Endothelial cell of umbilical vein (primary cell): ENCODE measurements at regions not wholly inside any gene's neighbourhood (a gene's known extent, or its start where the extent isn't known, plus 50 kb on each side); places are given as distances from the start of the nearest gene placed in this dataset.

ENCODE experiments used
- BruUV-seq: library from RNA; stranded (reverse); fragments of 400-500 nt; replicated peaks from 2 replicates; lab custom pipeline; 2021; lab: Mats Ljungman, UMichigan
- CTCF ChIA-PET: fragments of 300-600, 350-600 bp; sonication (Branson Sonifier 250); formaldehyde crosslinking; loops from one replicate; lab custom pipeline; 2021; ENCODE audit warnings: antibody characterized with exemption, inconsistent platforms; lab: Charles Lee
- POLR2A ChIA-PET: fragments of 300-600, 350-600 bp; sonication (Branson Sonifier 250); formaldehyde crosslinking; loops from one replicate; lab custom pipeline; 2021; ENCODE audit warnings: antibody characterized with exemption, inconsistent platforms; lab: Charles Lee
- DNase-seq: peaks from one replicate; pipeline ENCODE4 v3.0.0-alpha.2; 2011; ENCODE audit warnings: low read depth, low spot score
- FAIRE-seq: peaks from 2 replicates; lab custom pipeline; 2011; peaks lifted over from hg19 to GRCh38; lab: Jason Lieb, UNC
- H2AFZ ChIP-seq: 2 replicates; pipeline ENCODE4 v1.6.0; 2012; ENCODE audit warnings: low read depth, low read length, control low read depth, inconsistent platforms
- H3K27ac ChIP-seq: 2 replicates; pipeline ENCODE4 v1.5.1; 2011; ENCODE audit warnings: low read depth, mild to moderate bottlenecking, control low read depth, low read length, moderate library complexity; ENCODE audit not compliant: insufficient read depth
- H3K27me3 ChIP-seq, 2 experiments: 2 replicates each; pipeline versions ENCODE4 v1.6.0 to v1.6.1; 2011; ENCODE audit warnings: low read length in 2 of 2, mixed read lengths in 1 of 2; ENCODE audit not compliant: control insufficient read depth in 2 of 2, insufficient read depth in 2 of 2
- H3K36me3 ChIP-seq, 2 experiments: 2 replicates in 1 of 2; 3 replicates in 1 of 2; pipeline ENCODE4 v1.5.1; 2011; ENCODE audit warnings: low read length in 2 of 2, mild to moderate bottlenecking in 1 of 2, moderate library complexity in 1 of 2; ENCODE audit not compliant: control insufficient read depth in 2 of 2, insufficient read depth in 2 of 2; ENCODE audit errors: extremely low read depth in 1 of 2
- H3K4me1 ChIP-seq: 3 replicates; pipeline ENCODE4 v1.5.1; 2011; ENCODE audit warnings: mild to moderate bottlenecking, low read length; ENCODE audit not compliant: control insufficient read depth, insufficient read depth; ENCODE audit errors: extremely low read depth
- H3K4me2 ChIP-seq: 2 replicates; pipeline ENCODE4 v1.6.1; 2011; ENCODE audit warnings: low read length, control low read depth, mixed read lengths; ENCODE audit not compliant: insufficient read depth
- H3K4me3 ChIP-seq, 3 experiments: fragments of 200-600 bp in 1 of 3; sonication (generic), shearing (Covaris generic) in 1 of 3; replicated peaks in 1 of 3; 2 replicates each; pipeline ENCODE4 v1.5.1; 2011 to 2016; ENCODE audit warnings: control low read depth in 3 of 3, low read length in 3 of 3, mild to moderate bottlenecking in 2 of 3, inconsistent platforms in 1 of 3, low read depth in 1 of 3, moderate library complexity in 1 of 3; ENCODE audit not compliant: insufficient read depth in 1 of 3
- H3K79me2 ChIP-seq: 2 replicates; pipeline ENCODE4 v1.6.0; 2012; ENCODE audit warnings: low read length, inconsistent platforms; ENCODE audit not compliant: control insufficient read depth, insufficient read depth
- H3K9ac ChIP-seq: replicated peaks from 2 replicates; pipeline ENCODE3; 2011; ENCODE audit warnings: low read length, control low read depth; ENCODE audit not compliant: insufficient read depth; ENCODE audit errors: extremely low read depth
- H3K9me1 ChIP-seq: replicated peaks from 3 replicates; pipeline ENCODE4 v1.6.0; 2011; ENCODE audit warnings: mild to moderate bottlenecking, low read length; ENCODE audit not compliant: control insufficient read depth, insufficient read depth; ENCODE audit errors: extremely low read depth
- H3K9me3 ChIP-seq: replicated peaks from 2 replicates; pipeline ENCODE4 v1.5.1; 2012; ENCODE audit warnings: low read length, inconsistent platforms; ENCODE audit not compliant: control insufficient read depth, insufficient read depth
- H4K20me1 ChIP-seq: replicated peaks from 2 replicates; pipeline ENCODE3; 2011; ENCODE audit warnings: mild to moderate bottlenecking, low read length; ENCODE audit not compliant: control insufficient read depth, insufficient read depth; ENCODE audit errors: extremely low read depth
- CTCF ChIP-seq, 2 donors: IDR thresholded peaks; 1 replicate in 1 of 2; 2 replicates in 1 of 2; pipeline ENCODE4 v1.5.1; 2011; ENCODE audit warnings: low read length in 2 of 2, mild to moderate bottlenecking in 2 of 2, moderate library complexity in 2 of 2, control low read depth in 1 of 2, inconsistent platforms in 1 of 2, low read depth in 1 of 2; ENCODE audit not compliant: insufficient read depth in 1 of 2; ENCODE audit errors: extremely low read depth in 1 of 2
- EZH2 ChIP-seq: IDR thresholded peaks from 2 replicates; pipeline ENCODE4 v1.6.1; 2012; ENCODE audit warnings: borderline replicate concordance, low read depth, mild to moderate bottlenecking, moderate library complexity, low read length, inconsistent platforms; ENCODE audit not compliant: severe bottlenecking
- FOS ChIP-seq: IDR thresholded peaks from 2 replicates; pipeline ENCODE4 v1.6.1; 2011; ENCODE audit warnings: mild to moderate bottlenecking, low read length, moderate library complexity, borderline replicate concordance; ENCODE audit not compliant: insufficient read depth
- GATA2 ChIP-seq: IDR thresholded peaks from 2 replicates; pipeline ENCODE4 v1.7.0; 2011; ENCODE audit warnings: low read depth, mild to moderate bottlenecking, moderate library complexity, mixed read lengths, low read length; ENCODE audit not compliant: insufficient read length, insufficient read depth
- JUN ChIP-seq: IDR thresholded peaks from 2 replicates; pipeline ENCODE4 v1.6.1; 2011; ENCODE audit warnings: borderline replicate concordance, low read depth; ENCODE audit not compliant: insufficient read length, insufficient read depth
- MAX ChIP-seq: IDR thresholded peaks from 2 replicates; pipeline ENCODE4 v1.6.1; 2011; ENCODE audit not compliant: insufficient read depth, insufficient read length
- MYC ChIP-seq: IDR thresholded peaks from one replicate; pipeline ENCODE4 v1.6.1; 2011; ENCODE audit warnings: mild to moderate bottlenecking, low read depth, low read length
- POLR2A ChIP-seq: IDR thresholded peaks from 2 replicates; pipeline ENCODE4 v1.6.1; 2012; ENCODE audit warnings: low read depth, mild to moderate bottlenecking, control low read depth, low read length
- POLR2AphosphoS5 ChIP-seq: IDR thresholded peaks from 2 replicates; pipeline ENCODE4 v1.6.1; 2012; ENCODE audit warnings: low read depth, mild to moderate bottlenecking, control low read depth, low read length, moderate library complexity; ENCODE audit not compliant: insufficient read depth
- dilution Hi-C: fragments of 300-500 bp; cut with MboI; formaldehyde crosslinking; loops from one replicate; pipeline ENCODE4 v1.15.0; 2019; ENCODE audit warnings: low sequenced_read_pairs; ENCODE audit not compliant: extremely low pct_ligation_motif_present
- intact Hi-C: fragments of 100-400 bp; cut with micrococcal nuclease; formaldehyde crosslinking; loops from one replicate; pipeline ENCODE4 v1.10.0; 2022

GRCh38 chr2:16168506-16169264 lies 228.3 kb downstream of the MYCN start:
- intact Hi-C loops, result no loop called here
- Histone ChIP-seq H3K36me3 (no peaks in the 10 kb centered on the region), H4K20me1 (no peaks in the 10 kb centered on the region), H3K27ac (no peak overlapping the region), H3K9ac (no peak overlapping the region), H3K4me1 (no peaks in the 10 kb centered on the region), H3K4me3 (no peak overlapping the region), H3K9me1 (no peaks in the 10 kb centered on the region), H3K79me2 (no peaks in the 10 kb centered on the region), H3K4me2 (no peak overlapping the region), H3K9me3 (no peaks in the 10 kb centered on the region), H3K27me3 (no peaks in the 10 kb centered on the region), H2AFZ (no peak overlapping the region)
- POLR2A ChIA-PET, result no interaction called here
- no TSS peak for BruUV-seq
- dilution Hi-C loops, result no loop called here
- CTCF ChIA-PET, result no interaction called here
- DNase-seq (no peak), FAIRE-seq (no peak)
- TF ChIP-seq POLR2A (no peak), MYC (no peak), MAX (no peak), JUN (no peak), EZH2 (no peak), GATA2 (no peak), CTCF (IDR thresholded peaks at IDR 0.05; ENCODE audit: extremely low read depth in 1 of 2, insufficient read depth in 1 of 2, low read depth in 1 of 2, low read length in 2 of 2) (no peak), POLR2AphosphoS5 (no peak), FOS (no peak)
